ENCODE measurements at regions not wholly inside any gene's neighbourhood (a gene's known extent, or its start where the extent isn't known, plus 50 kb on each side); places are given as distances from the start of the nearest gene placed in this dataset.

DNA sequence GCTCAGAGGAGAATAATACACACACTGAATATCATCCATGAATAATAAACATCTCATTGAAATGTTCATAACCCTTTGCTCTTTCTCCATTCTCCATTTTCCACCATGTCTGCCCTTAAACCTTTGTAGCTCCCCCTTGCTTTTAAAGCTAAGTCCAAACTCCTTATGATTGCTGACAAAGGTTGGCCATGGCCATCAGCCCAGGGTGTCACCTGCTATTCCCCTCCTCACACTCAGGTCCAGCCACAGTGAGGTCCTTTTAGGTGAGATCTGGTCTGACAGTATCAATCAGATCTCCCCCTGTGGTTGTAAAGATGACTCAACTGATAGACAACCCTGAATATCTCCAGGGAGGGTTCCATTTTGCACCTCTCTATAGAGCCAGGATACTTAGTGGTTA is 181.5 kb upstream of the PDE1C start:
- no peak for TF ChIP-seq POLR2AphosphoS5 (IDR thresholded peaks at IDR 0.05; ENCODE audit: low read depth, low read length)
- TF ChIP-seq TCF12 (IDR thresholded peaks at IDR 0.05): no peak
- TF ChIP-seq MXI1 (IDR thresholded peaks at IDR 0.05; ENCODE audit: low read depth, low read length): no peak
- TF ChIP-seq, protein P1, sequence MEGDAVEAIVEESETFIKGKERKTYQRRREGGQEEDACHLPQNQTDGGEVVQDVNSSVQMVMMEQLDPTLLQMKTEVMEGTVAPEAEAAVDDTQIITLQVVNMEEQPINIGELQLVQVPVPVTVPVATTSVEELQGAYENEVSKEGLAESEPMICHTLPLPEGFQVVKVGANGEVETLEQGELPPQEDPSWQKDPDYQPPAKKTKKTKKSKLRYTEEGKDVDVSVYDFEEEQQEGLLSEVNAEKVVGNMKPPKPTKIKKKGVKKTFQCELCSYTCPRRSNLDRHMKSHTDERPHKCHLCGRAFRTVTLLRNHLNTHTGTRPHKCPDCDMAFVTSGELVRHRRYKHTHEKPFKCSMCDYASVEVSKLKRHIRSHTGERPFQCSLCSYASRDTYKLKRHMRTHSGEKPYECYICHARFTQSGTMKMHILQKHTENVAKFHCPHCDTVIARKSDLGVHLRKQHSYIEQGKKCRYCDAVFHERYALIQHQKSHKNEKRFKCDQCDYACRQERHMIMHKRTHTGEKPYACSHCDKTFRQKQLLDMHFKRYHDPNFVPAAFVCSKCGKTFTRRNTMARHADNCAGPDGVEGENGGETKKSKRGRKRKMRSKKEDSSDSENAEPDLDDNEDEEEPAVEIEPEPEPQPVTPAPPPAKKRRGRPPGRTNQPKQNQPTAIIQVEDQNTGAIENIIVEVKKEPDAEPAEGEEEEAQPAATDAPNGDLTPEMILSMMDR (IDR thresholded peaks at IDR 0.05): no peak
- TF ChIP-seq TAF1 (IDR thresholded peaks at IDR 0.05; ENCODE audit: borderline replicate concordance, low read depth, low read length): no peak
- TF ChIP-seq, protein P2, sequence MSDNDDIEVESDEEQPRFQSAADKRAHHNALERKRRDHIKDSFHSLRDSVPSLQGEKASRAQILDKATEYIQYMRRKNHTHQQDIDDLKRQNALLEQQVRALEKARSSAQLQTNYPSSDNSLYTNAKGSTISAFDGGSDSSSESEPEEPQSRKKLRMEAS (IDR thresholded peaks at IDR 0.05; ENCODE audit: low read depth): no peak
- TF ChIP-seq, protein P3, sequence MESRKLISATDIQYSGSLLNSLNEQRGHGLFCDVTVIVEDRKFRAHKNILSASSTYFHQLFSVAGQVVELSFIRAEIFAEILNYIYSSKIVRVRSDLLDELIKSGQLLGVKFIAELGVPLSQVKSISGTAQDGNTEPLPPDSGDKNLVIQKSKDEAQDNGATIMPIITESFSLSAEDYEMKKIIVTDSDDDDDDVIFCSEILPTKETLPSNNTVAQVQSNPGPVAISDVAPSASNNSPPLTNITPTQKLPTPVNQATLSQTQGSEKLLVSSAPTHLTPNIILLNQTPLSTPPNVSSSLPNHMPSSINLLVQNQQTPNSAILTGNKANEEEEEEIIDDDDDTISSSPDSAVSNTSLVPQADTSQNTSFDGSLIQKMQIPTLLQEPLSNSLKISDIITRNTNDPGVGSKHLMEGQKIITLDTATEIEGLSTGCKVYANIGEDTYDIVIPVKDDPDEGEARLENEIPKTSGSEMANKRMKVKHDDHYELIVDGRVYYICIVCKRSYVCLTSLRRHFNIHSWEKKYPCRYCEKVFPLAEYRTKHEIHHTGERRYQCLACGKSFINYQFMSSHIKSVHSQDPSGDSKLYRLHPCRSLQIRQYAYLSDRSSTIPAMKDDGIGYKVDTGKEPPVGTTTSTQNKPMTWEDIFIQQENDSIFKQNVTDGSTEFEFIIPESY (IDR thresholded peaks at IDR 0.05; ENCODE audit: borderline replicate concordance, low read depth): no peak
- no peak for TF ChIP-seq EP300 (IDR thresholded peaks at IDR 0.05; ENCODE audit: borderline replicate concordance in 1 of 2, low read depth in 1 of 2, low read length in 1 of 2)
- no peak for TF ChIP-seq RAD21 (IDR thresholded peaks at IDR 0.05; ENCODE audit: low read length)
- TF ChIP-seq SIN3A (IDR thresholded peaks at IDR 0.05; ENCODE audit: borderline replicate concordance, low read depth, low read length): no peak
- TF ChIP-seq, protein P4, sequence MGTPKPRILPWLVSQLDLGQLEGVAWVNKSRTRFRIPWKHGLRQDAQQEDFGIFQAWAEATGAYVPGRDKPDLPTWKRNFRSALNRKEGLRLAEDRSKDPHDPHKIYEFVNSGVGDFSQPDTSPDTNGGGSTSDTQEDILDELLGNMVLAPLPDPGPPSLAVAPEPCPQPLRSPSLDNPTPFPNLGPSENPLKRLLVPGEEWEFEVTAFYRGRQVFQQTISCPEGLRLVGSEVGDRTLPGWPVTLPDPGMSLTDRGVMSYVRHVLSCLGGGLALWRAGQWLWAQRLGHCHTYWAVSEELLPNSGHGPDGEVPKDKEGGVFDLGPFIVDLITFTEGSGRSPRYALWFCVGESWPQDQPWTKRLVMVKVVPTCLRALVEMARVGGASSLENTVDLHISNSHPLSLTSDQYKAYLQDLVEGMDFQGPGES (IDR thresholded peaks at IDR 0.05; ENCODE audit: low read depth, low read length): no peak
- TF ChIP-seq CHD2 (IDR thresholded peaks at IDR 0.05; ENCODE audit: low read length, partially characterized antibody): no peak
- no peak for TF ChIP-seq MEF2A (IDR thresholded peaks at IDR 0.05; ENCODE audit: borderline replicate concordance, low read depth)
- TF ChIP-seq, protein P5, sequence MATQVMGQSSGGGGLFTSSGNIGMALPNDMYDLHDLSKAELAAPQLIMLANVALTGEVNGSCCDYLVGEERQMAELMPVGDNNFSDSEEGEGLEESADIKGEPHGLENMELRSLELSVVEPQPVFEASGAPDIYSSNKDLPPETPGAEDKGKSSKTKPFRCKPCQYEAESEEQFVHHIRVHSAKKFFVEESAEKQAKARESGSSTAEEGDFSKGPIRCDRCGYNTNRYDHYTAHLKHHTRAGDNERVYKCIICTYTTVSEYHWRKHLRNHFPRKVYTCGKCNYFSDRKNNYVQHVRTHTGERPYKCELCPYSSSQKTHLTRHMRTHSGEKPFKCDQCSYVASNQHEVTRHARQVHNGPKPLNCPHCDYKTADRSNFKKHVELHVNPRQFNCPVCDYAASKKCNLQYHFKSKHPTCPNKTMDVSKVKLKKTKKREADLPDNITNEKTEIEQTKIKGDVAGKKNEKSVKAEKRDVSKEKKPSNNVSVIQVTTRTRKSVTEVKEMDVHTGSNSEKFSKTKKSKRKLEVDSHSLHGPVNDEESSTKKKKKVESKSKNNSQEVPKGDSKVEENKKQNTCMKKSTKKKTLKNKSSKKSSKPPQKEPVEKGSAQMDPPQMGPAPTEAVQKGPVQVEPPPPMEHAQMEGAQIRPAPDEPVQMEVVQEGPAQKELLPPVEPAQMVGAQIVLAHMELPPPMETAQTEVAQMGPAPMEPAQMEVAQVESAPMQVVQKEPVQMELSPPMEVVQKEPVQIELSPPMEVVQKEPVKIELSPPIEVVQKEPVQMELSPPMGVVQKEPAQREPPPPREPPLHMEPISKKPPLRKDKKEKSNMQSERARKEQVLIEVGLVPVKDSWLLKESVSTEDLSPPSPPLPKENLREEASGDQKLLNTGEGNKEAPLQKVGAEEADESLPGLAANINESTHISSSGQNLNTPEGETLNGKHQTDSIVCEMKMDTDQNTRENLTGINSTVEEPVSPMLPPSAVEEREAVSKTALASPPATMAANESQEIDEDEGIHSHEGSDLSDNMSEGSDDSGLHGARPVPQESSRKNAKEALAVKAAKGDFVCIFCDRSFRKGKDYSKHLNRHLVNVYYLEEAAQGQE (IDR thresholded peaks at IDR 0.05; ENCODE audit: low read depth, low read length): no peak

Measured in SK-N-SH (cell line).